ENCODE measurements at regions not wholly inside any gene's neighbourhood (a gene's known extent, or its start where the extent isn't known, plus 50 kb on each side); places are given as distances from the start of the nearest gene placed in this dataset.
"Not testable (repeated sequence)": the region's sequence is repeated elsewhere in the genome, so short reads cannot be mapped to it uniquely, and the experiment has no call there.

DNA sequence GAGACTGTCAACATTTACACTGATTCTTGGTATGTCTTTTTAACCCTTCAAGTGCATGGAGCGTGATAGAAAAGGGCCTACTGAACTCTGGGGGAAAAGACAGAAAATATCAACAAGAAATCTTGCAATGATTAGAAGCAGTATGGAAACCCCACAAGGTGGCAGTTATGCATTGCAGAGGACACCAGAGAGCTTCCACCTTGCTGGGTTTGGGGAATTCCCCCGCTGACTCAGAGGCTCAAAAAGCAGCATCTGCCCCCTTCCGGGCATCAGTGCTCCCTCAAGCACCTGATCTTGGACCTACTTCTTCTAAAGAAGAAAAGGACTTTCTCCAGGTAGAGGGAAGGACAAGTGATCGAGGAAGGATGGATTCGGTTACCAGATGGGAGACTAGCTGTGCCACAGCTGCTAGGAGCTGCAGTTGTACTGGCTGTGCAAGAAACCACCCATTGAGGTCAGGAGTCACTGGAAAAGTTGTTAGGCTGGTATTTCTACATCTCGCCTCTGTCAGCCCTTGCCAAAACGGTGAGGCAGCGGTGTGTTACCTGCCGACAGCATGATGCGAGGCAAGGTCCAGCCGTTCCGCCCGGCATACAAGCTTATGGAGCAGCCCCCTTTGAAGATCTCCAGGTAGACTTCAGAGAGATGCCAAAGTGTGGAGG is 102.8 kb upstream of the OSBPL11 start:
- DNase-seq (ENCODE audit: low read depth) = peak; percentile 31

DNA sequence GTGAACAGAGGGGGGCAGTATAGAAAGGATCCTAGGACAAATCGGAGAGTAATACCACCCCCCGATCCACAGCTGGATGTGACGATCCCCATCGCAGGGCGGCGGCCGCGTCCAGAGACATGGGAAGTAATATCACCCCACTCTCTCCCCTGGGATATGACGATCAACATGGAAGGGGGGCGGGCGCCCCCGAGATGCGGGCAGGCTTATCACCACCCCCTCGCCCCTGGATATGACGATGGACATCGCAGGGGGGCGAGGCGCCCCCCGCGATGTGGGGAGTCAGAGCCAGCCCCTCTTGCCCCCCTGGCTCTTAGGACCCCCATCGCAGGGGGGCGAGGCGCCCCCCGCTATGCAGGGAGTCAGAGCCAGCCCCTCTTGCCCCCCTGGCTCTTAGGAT is 120.4 kb upstream of the OSBPL11 start:
- DNase-seq (ENCODE audit: low read depth) = no peak

DNA sequence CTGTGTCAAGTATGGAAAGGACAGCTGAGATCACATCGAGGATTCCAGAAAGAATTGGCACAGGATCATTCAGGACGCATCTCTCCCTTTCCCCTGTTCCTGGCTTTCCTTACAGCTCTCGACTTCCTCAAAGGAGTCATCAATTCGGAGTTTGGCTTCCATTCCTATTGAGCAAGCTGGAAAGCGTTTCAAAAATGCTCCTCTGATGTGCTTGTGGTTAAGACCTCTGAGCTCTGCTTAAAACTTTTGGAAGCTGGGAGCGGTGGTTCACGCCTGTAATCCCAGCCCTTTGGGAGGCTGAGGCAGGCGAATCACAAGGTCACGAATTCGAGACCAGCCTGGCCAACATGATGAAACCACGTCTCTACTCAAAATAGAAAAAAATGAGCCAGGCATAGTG is 136.9 kb upstream of the OSBPL11 start:
- DNase-seq (ENCODE audit: low read depth) = not testable (repeated sequence)

DNA sequence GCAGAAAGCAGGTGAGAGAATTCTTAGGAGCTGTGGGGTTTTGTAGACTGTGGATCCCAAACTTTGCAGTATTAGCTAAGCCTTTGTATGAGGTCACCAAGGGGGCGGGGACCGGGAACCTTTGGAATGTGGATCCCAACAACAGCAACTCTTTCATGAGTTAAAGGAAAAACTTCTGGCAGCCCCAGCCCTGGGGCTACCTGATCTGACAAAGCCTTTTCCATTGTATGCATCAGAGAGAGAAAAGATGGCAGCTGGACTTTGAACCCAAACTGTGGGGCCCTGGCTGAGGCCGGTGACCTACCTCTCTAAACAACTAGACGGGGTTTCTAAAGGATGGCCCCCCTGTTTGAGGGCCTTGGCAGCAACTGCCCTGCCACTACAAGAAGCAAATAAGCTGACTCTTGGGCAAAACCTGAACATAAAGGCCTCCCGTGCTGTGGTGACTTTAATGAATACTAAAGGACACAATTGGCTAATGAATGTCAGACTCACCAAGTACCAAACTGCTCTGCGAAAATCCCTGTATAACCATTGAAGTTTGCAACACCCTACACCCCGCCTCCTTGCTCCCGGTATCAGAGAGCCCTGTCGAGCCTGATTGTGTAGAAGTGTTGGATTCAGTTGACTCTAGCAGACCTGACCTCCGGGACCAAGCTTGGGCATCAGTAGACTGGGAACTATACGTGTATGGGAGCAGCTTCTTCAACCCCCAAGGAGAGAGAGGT is 146.9 kb upstream of the OSBPL11 start:
- not testable (repeated sequence) for DNase-seq (ENCODE audit: low read depth)

DNA sequence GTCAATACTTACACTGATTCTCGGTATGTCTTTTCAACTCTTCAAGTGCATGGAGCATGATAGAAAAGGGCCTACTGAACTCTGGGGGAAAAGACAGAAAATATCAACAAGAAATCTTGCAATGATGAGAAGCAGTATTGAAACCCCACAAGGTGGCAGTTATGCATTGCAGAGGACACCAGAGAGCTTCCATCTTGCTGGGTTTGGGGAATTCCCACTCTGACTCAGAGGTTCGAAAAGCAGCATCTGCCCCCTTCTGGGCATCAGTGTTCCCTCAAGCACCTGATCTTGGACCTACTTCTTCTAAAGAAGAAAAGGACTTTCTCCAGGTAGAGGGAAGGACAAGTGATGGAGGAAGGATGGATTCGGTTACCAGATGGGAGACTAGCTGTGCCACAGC is 147.5 kb upstream of the OSBPL11 start:
- DNase-seq (ENCODE audit: low read depth) = peak; percentile 40

DNA sequence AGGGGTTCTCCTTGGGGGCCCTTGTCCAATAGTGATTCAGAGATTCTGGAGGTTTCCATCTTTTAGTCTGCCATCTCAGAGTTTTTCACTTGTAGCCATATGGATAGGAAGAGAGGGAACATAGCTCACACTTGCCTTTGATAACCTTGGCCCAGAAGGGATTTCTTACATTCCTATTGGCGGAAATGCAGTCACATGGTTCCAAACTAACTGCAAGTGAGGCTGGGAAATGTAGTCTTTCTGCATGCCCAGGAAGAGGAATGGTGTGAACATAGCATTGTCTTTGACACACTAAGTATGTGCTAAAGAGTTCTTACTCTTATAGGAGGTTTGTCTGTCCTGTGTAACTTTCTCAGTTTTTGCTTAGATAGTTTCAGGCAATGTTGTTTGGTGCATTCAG is 161.8 kb upstream of the OSBPL11 start:
- not testable (repeated sequence) for DNase-seq (ENCODE audit: low read depth)

DNA sequence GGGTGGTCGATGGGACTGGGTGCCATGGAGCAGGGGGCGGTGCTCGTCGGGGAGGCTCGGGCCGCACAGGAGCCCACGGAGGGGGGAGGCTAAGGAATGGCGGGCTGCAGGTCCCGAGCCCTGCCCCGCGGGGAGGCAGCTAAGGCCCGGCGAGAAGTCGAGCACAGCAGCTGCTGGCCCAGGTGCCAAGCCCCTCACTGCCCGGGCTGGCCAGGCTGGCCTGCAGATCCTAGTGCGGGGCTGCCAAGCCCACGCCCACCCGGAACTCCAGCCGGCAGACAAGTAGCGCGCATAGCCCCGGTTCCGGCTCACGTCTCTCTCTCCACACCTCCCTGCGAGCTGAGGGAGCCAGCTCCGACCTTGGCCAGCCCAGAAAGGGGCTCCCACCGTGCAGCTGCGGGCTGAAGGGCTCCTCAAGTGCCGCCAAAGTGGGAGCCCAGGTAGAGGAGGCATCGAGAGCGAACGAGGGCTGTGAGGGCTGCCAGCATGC is 163.4 kb upstream of the OSBPL11 start:
- DNase-seq (ENCODE audit: low read depth) = not testable (repeated sequence)

DNA sequence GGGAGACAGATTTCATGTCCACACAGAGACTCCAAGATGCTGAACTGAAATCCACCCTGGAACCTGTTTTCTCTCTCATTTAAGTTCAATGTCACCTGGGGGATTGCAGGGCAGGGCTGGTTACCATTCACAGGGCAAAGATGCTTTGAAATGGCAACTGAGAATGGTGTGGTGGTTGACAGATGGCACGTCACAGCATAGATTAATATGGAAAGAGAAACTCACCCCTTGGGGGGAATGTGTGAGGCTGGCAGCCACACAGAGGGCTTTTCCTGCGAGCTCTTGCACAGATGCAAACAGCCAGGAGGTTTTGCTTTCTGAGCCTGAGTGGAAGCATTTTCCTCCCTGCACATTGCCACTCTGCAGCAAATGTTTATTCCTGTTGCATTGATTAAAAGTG is 167.3 kb upstream of the OSBPL11 start:
- not testable (repeated sequence) for DNase-seq (ENCODE audit: low read depth)

DNA sequence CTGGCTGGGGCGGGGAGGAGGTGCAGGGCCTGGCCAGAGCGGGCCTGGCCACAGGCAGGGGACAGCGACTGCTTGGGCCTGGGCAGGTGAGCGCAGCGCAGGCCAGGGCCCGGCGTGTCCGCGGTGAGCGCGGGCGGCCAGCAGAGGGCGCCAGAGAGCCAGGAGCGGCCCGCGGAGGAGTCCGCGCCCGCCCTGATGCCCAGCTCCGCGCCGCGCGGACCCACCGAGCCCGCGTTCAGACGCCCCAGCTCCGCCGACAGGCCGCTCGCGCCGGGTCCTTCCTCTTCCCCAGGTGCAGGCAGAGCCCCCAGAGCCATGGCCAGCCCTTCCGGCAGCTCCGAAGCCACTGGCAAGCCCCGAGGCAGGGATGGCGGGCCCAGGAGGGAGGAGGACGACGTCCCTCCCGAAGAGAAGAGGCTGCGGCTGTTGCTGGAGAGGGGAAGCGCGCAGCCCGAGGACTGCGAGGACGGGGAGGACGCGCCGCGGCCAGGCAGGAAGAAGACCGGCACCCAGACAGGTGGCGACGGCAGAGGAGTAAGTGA is 171.1 kb upstream of the OSBPL11 start:
- DNase-seq (ENCODE audit: low read depth) = peak; percentile 43

DNA sequence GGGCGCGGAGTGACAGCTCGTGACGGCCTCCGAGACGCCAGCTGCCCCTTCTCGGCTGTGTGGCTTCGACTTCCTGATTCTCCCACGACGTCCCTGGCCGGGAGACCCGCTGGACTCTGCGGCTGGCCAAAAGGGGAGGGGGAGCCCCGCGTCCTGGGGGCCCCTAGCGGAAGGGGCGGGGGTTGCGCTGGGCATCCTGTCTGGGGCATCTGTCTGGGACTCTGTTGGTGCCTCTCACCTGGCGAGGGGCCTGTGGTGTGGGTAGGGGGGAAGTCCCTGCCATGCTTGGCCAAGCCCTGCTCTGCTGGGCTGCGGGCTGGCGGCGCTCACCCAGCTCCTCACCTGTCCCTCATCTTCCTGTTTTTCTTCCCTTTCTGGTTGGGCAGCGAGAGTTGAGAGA is 171.6 kb upstream of the OSBPL11 start:
- not testable (repeated sequence) for DNase-seq (ENCODE audit: low read depth)

DNA sequence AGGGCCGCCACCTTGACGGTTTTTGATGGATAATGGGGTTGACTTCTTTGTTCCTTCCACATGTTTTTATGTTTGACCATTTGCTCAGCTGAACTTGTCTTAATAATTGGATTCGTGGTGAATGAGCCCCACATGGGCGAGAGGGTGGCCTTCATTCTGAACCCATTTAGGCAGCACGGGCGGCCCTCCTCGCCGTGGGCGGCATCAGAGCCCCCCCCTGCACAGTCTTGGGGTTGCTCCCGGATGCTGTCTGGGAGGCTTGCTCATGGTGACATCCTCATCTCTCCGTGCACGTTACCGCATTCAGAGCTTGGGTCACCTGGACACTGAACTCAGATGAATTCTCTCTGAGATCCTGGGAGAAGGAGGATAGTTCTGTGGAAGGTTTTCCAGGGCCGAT is 172.3 kb upstream of the OSBPL11 start:
- DNase-seq (ENCODE audit: low read depth) = no peak

DNA sequence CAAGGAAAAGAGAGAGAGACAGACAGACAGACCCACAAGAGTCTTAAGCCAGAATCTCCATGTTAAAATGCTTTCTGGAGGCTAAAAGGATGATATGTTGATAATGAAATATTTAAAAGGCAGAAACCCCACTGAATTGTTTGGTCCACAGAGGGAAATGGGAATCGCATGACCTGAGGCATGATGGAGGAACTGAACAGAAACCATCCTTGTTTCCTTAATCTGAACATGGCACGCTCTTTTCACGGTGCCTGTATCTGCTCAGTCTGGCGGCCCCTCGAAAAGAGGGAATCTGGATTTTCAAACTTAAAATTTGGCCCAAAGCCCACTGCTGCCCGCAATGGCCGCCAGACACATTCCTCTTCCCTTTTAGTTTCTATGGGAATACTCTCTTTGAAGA is 173.5 kb upstream of the OSBPL11 start:
- DNase-seq (ENCODE audit: low read depth) = not testable (repeated sequence)

DNA sequence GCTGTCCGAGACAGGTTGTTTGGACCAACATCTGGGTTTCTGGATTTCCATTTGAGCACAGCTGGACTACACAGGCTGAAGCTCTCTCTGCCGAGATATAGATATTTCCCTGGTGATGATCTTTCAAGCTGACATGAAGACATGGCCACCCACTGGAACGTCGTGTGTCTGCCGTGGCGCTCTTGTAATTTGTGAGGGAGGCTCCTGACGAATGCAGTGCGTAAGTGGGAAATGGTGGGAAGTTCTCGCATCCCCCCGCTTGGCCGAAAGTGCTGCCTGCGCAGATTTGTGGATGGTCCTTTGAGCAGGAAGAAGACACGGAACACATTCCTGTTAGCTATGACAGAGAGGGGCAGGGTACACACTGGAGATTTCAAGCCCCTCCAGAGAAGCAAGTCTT is 176.2 kb upstream of the OSBPL11 start:
- not testable (repeated sequence) for DNase-seq (ENCODE audit: low read depth)

DNA sequence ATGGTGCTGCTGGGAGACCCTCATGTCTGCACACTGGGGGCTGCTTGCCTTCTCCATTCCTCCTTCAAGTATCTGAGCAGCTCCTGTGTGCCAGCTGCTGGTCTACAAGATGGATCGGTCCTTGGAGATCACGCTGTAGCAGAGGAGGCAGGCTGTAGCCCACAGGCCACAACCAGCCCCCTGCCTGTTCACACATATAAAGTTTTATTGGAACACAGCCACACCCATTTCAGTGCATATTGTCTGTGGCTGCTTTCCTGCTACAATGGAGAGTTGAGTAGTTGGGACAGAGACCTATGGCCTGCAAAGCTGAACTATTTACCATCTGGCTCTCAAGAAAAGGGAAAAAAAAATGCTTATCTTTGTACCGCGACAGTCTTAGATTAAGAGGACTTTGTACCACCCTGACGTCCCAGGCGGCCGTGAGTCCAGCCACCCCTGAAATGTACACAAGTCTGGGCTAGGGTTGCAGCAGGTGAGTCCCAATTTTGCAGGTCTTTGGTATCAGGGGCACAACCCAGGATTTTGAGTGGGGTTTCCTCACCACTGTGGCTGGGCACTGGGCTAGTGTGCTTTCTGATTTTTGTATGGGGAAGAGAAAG is 179.2 kb upstream of the OSBPL11 start:
- DNase-seq (ENCODE audit: low read depth) = not testable (repeated sequence)

DNA sequence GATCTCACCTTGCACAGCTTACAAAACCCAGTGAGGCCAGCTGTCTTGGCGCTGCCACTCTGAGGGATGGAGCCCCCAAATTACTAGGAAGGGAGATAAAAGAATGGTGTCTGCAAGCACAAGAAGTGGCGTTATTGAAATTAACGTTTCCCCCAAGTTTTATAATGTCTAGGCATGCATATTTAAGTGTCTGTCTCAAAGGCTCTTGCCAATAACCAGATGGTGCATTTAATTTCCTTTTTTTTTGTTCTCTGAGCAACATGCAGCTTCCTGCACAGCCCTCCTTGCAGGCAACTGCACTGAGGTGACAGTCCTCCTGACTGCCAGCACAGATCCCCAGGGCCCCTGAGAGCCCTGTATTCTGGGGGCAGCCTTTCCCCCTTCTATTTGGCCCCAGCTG is 179.8 kb upstream of the OSBPL11 start:
- DNase-seq (ENCODE audit: low read depth) = not testable (repeated sequence)

DNA sequence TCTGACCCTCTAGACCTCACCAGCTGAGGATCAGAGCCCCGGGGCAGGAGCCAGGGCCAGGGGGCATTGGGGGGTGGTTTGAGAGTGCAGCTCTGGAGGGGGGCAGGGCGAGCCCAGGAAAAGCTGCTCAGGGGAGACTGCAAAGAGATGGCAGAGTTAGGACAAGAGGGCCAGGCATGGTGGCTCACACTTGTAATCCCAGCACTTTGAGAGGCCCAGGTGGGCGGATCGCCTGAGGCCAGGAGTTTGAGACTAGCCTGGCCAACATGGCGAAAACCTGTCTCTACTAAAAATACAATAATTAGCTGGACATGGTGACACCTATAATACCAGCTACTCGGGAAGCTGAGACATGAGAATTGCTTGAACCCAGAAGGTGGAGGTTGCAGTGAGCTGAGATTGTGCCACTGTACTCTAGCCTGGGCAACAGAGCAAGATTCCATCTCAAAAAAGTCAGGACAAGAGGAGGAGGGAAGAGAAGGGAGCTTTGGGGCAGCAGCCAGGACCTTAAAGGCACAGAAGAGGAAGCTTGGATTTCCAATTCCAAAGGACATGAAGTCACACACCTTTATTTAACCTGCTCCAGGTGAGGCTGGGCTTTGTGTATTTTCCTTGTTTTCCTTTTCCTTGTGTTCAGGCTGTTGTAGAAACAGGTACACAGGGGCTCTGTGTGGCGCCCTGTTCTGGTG is 180.5 kb upstream of the OSBPL11 start:
- not testable (repeated sequence) for DNase-seq (ENCODE audit: low read depth)

DNA sequence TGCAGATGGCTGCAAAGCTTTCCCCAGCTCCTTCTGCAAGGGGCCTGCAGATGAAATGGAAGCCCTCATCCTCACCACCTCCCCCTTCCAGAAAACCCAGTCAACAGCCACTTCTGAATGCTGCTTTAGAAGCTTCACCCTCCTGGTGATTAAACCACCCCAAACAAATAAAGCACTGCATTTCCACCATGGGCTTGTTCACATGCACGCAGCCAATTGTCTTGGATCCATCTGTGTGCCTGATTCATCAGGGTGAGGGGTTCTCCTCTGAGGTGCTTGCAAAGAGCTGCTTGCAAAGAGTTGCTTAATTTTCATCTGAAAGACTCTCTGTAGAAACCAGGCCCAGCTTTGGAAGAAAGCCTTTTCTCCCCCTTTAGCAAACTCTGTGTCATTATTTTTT is 184.0 kb upstream of the OSBPL11 start:
- DNase-seq (ENCODE audit: low read depth) = not testable (repeated sequence)

DNA sequence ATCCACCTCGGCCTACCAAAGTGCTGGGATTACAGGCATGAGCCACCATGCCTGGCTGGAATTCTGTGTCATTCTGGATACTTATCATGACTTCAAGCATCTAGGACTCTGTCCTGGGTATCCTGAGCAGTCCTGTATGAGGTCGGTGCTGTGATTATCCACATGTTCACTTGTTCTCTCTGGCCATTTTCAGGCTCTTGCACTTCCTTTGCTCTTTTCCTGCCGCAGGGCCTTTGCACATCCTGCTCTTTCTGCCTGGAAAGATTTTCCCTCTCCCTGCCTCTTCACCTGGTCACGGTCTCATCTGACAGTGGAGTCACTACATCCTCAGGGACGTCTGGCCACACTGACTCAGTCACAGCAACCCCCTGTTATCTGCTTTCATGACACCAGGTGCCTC is 184.6 kb upstream of the OSBPL11 start:
- DNase-seq (ENCODE audit: low read depth) = not testable (repeated sequence)

DNA sequence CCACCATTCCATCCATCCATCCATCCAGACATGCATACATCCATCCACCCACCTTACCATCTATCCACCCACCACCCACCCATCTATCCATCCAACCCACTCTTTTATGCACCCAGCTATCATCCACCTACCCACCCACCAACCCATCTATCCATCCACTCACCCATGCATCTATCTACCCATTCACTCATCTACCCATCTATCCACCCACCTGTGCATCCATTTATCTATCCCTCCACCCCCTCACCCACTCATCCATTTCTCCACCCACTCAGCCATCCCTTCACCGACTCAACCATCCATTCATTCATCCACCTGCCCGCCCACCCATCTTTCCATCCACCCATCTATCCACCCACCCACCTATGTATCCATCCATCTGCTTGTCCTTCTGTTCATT is 186.4 kb upstream of the OSBPL11 start:
- DNase-seq (ENCODE audit: low read depth) = not testable (repeated sequence)

DNA sequence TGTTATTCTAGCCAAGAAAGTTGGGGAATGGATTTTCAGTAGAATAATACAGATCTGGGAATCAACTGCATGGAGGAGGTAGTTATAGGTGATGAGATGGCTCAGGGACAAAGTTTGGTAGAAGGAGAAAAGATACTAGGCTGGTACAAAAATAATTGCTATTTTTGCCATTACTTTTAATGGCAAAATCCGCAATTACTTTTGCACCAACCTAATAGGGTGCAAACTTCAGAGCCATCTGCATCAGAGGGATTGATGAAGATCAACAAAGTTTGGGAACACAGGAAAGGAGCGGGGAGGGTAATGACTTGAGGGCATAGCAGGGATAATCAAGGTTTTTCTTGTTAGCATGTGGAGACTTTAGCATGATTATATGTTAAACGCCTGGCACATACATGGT is 178.7 kb upstream of the ROPN1B start:
- DNase-seq (ENCODE audit: low read depth) = not testable (repeated sequence)

DNA sequence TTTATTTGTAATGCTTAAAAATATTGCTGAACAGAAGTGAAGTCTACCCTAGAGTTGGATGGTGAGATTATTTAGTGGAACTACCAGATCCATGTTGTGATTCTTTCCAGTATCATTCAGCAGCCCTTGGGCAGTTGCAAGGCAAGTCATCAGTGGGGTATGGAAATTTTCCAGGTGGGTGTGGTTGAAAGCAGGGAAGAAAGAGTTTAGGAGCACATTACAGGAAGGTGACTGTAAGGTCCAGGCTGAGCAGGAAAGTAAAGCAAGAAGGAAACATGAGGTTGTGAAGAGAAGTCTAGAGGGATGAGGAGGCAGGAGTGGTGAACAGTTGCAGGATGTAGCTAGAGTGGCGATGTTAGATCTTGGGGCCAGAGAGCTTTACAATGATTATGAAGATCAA is 178.0 kb upstream of the ROPN1B start:
- DNase-seq (ENCODE audit: low read depth) = not testable (repeated sequence)

DNA sequence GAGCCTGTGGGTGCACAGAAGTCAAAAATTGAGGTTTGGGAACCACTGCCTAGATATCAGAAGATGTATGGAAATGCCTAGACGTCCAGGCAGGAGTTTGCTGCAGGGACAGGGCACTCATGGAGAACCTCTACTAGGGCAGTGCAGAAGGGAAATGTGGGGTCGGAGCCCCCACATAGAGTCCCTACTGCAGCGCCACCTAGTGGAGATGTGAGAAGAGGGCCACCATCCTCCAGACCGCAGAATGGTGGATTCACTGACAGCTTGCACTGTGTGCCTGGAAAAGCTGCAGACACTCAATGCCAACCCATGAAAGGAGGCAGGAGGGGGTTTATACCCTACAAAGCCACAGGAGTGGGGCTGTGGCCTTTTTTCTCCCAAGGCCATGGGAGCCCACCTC is 159.0 kb upstream of the ROPN1B start:
- not testable (repeated sequence) for DNase-seq (ENCODE audit: low read depth)
